ENCODE measurements at regions not wholly inside any gene's neighbourhood (a gene's known extent, or its start where the extent isn't known, plus 50 kb on each side); places are given as distances from the start of the nearest gene placed in this dataset.

GRCh38 chr1:226788965-226789364, 49.9 kb upstream of the ITPKB start:
- no peak for DNase-seq
- in situ Hi-C loops (cut with HindIII; ENCODE audit: low pct_ligation_motif_present, low pct_unique_long_range_greater_than_20kb, low sequenced_read_pairs), result no loop called here

Measured in ACHN (cell line).